ENCODE measurements at regions not wholly inside any gene's neighbourhood (a gene's known extent, or its start where the extent isn't known, plus 50 kb on each side); places are given as distances from the start of the nearest gene placed in this dataset.

DNA sequence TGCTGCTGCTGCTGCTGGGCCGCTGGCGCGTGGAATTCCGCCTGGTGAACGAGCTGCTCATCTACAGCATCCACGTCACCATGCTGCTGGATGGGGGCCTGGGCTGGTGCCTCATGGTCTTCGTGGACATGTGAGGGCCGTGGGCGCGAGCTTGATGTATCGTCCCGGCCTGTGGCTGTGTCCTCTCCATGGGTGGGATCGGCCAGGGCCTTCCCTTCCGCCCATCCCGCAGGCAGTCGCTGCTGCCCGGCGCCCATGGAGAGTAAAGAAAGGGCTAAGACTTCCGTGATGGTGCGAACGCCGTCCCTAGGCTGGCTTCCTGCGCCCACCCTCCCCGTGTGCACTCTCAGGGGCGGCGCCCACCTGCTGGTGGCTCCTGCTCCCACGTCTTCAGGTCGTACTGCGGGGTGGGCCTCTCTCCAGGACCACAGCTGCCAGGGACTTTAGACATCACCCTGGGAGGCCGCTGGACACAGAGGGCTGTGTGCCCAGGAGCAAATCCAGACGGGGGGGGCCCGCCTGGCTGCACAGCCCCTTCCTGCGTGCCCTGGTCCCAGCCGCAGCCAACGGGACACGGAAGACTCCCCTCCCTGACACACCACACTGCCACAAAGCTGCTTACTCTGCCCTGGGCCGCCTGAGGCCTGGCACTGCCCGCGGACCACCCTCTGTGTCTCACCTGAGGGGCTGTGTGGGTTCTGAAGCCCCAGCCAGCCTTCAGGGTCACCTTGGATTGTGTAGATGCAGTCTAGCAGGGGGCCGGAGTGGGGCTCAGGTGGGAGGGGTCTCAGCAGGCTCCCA is 167.5 kb downstream of the SEPTIN7 start:
- H3K4me3 ChIP-seq (ENCODE audit: low read length) = no peak overlapping the region
- no peaks in the 10 kb centered on the region for H3K79me2 ChIP-seq (ENCODE audit: control insufficient read depth, low read length)
- no peak overlapping the region for H3K27ac ChIP-seq (ENCODE audit: low read depth, low read length)
- TF ChIP-seq, protein P1, sequence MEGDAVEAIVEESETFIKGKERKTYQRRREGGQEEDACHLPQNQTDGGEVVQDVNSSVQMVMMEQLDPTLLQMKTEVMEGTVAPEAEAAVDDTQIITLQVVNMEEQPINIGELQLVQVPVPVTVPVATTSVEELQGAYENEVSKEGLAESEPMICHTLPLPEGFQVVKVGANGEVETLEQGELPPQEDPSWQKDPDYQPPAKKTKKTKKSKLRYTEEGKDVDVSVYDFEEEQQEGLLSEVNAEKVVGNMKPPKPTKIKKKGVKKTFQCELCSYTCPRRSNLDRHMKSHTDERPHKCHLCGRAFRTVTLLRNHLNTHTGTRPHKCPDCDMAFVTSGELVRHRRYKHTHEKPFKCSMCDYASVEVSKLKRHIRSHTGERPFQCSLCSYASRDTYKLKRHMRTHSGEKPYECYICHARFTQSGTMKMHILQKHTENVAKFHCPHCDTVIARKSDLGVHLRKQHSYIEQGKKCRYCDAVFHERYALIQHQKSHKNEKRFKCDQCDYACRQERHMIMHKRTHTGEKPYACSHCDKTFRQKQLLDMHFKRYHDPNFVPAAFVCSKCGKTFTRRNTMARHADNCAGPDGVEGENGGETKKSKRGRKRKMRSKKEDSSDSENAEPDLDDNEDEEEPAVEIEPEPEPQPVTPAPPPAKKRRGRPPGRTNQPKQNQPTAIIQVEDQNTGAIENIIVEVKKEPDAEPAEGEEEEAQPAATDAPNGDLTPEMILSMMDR (IDR thresholded peaks at IDR 0.05; ENCODE audit: low read depth, low read length, poor library complexity, severe bottlenecking) = no peak
- TF ChIP-seq EZH2phosphoT487 (IDR thresholded peaks at IDR 0.05; ENCODE audit: borderline replicate concordance, low read length) = no peak
- peaks cover 19% of the 10 kb centered on the region for H3K27me3 ChIP-seq (ENCODE audit: control insufficient read depth, low read length)
- peaks cover 8% of the 10 kb centered on the region; the same call in 1 of the 2 replicates for H3K4me1 ChIP-seq (ENCODE audit: control insufficient read depth, low read length)
- H3K9me2 ChIP-seq (replicated peaks; ENCODE audit: control insufficient read depth, low read length) = no peaks in the 10 kb centered on the region
- H3K36me3 ChIP-seq (ENCODE audit: control insufficient read depth, low read length) = no peaks in the 10 kb centered on the region
- H4K20me1 ChIP-seq (ENCODE audit: control insufficient read depth, insufficient read depth, low read depth, low read length) = no peaks in the 10 kb centered on the region
- no peaks in the 10 kb centered on the region for H3K9me3 ChIP-seq (ENCODE audit: control insufficient read depth, insufficient read depth, low read length)
- H3K4me2 ChIP-seq (ENCODE audit: low read length) = no peak overlapping the region
- no peaks in the 10 kb centered on the region; the same call in 1 of the 2 replicates for H3F3A ChIP-seq (ENCODE audit: control insufficient read depth, insufficient read depth)

DNA sequence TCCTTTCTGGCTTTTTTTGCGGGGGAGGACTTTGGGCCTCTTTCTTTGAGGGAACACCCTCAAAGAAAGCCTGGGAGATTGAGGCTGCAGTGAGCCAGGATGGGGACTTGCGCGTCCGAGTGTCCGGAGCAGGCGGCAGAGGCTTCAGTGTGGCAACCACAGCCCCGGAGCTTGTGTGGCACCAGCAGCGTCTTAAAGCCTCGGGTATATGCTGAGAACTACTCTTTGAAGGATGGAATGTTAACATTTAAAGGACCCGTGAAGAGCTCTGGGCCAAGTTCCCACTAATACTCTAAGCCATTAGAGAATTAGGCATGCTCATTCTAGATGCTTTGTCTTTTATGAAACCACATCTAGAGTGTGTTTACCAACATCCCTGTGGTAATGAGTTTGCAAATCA is 168.2 kb downstream of the SEPTIN7 start:
- no peaks in the 10 kb centered on the region for H3K9me2 ChIP-seq (replicated peaks; ENCODE audit: control insufficient read depth, low read length)
- TF ChIP-seq EZH2phosphoT487 (IDR thresholded peaks at IDR 0.05; ENCODE audit: borderline replicate concordance, low read length) = no peak
- TF ChIP-seq, protein P1 (IDR thresholded peaks at IDR 0.05; ENCODE audit: low read depth, low read length, poor library complexity, severe bottlenecking) = no peak
- no peaks in the 10 kb centered on the region for H3K9me3 ChIP-seq (ENCODE audit: control insufficient read depth, insufficient read depth, low read length)
- no peaks in the 10 kb centered on the region for H3K79me2 ChIP-seq (ENCODE audit: control insufficient read depth, low read length)
- no peak overlapping the region for H3K4me3 ChIP-seq (ENCODE audit: low read length)
- no peak overlapping the region for H3K27ac ChIP-seq (ENCODE audit: low read depth, low read length)
- peaks cover 8% of the 10 kb centered on the region; the same call in 1 of the 2 replicates for H3K4me1 ChIP-seq (ENCODE audit: control insufficient read depth, low read length)
- no peak overlapping the region for H3K4me2 ChIP-seq (ENCODE audit: low read length)
- H3K27me3 ChIP-seq (ENCODE audit: control insufficient read depth, low read length) = peaks cover 22% of the 10 kb centered on the region
- H3K36me3 ChIP-seq (ENCODE audit: control insufficient read depth, low read length) = no peaks in the 10 kb centered on the region
- no peaks in the 10 kb centered on the region for H4K20me1 ChIP-seq (ENCODE audit: control insufficient read depth, insufficient read depth, low read depth, low read length)
- no peaks in the 10 kb centered on the region; the same call in 1 of the 2 replicates for H3F3A ChIP-seq (ENCODE audit: control insufficient read depth, insufficient read depth)

DNA sequence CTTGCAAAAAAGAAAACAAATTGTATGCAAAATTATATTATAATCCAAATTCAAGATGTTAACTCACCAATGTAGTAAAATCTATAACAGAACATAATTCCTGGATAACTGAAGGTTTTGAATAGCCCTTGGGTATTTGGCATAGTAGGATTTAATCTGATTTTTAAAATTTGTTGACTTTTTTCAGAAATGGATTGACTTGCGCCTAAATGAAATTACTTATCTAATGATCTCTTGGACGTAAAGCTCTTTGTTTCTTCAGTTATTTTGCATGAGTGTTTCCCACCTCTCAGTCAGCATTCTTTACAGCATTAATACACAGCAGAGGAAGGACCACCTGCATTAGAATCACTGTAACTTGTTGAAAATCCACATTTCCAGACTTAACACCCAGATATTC is 169.6 kb downstream of the SEPTIN7 start:
- H3K4me3 ChIP-seq (ENCODE audit: low read length) = no peak overlapping the region
- H3K9me3 ChIP-seq (ENCODE audit: control insufficient read depth, insufficient read depth, low read length) = no peaks in the 10 kb centered on the region
- TF ChIP-seq, protein P1 (IDR thresholded peaks at IDR 0.05; ENCODE audit: low read depth, low read length, poor library complexity, severe bottlenecking) = no peak
- TF ChIP-seq EZH2phosphoT487 (IDR thresholded peaks at IDR 0.05; ENCODE audit: borderline replicate concordance, low read length) = no peak
- no peaks in the 10 kb centered on the region for H4K20me1 ChIP-seq (ENCODE audit: control insufficient read depth, insufficient read depth, low read depth, low read length)
- H3K4me2 ChIP-seq (ENCODE audit: low read length) = no peak overlapping the region
- peaks cover 22% of the 10 kb centered on the region for H3K27me3 ChIP-seq (ENCODE audit: control insufficient read depth, low read length)
- no peaks in the 10 kb centered on the region for H3K9me2 ChIP-seq (replicated peaks; ENCODE audit: control insufficient read depth, low read length)
- peaks cover 8% of the 10 kb centered on the region; the same call in 1 of the 2 replicates for H3K4me1 ChIP-seq (ENCODE audit: control insufficient read depth, low read length)
- no peaks in the 10 kb centered on the region for H3K79me2 ChIP-seq (ENCODE audit: control insufficient read depth, low read length)
- H3K36me3 ChIP-seq (ENCODE audit: control insufficient read depth, low read length) = no peaks in the 10 kb centered on the region
- H3K27ac ChIP-seq (ENCODE audit: low read depth, low read length) = no peak overlapping the region
- H3F3A ChIP-seq (ENCODE audit: control insufficient read depth, insufficient read depth) = no peaks in the 10 kb centered on the region; the same call in 1 of the 2 replicates

Data from DOHH2 (cell line).